ENCODE measurements at regions not wholly inside any gene's neighbourhood (a gene's known extent, or its start where the extent isn't known, plus 50 kb on each side); places are given as distances from the start of the nearest gene placed in this dataset.

GRCh38 chr11:92596596-92597317, 372.1 kb downstream of the FAT3 start (continued):
- TF ChIP-seq, protein P1, sequence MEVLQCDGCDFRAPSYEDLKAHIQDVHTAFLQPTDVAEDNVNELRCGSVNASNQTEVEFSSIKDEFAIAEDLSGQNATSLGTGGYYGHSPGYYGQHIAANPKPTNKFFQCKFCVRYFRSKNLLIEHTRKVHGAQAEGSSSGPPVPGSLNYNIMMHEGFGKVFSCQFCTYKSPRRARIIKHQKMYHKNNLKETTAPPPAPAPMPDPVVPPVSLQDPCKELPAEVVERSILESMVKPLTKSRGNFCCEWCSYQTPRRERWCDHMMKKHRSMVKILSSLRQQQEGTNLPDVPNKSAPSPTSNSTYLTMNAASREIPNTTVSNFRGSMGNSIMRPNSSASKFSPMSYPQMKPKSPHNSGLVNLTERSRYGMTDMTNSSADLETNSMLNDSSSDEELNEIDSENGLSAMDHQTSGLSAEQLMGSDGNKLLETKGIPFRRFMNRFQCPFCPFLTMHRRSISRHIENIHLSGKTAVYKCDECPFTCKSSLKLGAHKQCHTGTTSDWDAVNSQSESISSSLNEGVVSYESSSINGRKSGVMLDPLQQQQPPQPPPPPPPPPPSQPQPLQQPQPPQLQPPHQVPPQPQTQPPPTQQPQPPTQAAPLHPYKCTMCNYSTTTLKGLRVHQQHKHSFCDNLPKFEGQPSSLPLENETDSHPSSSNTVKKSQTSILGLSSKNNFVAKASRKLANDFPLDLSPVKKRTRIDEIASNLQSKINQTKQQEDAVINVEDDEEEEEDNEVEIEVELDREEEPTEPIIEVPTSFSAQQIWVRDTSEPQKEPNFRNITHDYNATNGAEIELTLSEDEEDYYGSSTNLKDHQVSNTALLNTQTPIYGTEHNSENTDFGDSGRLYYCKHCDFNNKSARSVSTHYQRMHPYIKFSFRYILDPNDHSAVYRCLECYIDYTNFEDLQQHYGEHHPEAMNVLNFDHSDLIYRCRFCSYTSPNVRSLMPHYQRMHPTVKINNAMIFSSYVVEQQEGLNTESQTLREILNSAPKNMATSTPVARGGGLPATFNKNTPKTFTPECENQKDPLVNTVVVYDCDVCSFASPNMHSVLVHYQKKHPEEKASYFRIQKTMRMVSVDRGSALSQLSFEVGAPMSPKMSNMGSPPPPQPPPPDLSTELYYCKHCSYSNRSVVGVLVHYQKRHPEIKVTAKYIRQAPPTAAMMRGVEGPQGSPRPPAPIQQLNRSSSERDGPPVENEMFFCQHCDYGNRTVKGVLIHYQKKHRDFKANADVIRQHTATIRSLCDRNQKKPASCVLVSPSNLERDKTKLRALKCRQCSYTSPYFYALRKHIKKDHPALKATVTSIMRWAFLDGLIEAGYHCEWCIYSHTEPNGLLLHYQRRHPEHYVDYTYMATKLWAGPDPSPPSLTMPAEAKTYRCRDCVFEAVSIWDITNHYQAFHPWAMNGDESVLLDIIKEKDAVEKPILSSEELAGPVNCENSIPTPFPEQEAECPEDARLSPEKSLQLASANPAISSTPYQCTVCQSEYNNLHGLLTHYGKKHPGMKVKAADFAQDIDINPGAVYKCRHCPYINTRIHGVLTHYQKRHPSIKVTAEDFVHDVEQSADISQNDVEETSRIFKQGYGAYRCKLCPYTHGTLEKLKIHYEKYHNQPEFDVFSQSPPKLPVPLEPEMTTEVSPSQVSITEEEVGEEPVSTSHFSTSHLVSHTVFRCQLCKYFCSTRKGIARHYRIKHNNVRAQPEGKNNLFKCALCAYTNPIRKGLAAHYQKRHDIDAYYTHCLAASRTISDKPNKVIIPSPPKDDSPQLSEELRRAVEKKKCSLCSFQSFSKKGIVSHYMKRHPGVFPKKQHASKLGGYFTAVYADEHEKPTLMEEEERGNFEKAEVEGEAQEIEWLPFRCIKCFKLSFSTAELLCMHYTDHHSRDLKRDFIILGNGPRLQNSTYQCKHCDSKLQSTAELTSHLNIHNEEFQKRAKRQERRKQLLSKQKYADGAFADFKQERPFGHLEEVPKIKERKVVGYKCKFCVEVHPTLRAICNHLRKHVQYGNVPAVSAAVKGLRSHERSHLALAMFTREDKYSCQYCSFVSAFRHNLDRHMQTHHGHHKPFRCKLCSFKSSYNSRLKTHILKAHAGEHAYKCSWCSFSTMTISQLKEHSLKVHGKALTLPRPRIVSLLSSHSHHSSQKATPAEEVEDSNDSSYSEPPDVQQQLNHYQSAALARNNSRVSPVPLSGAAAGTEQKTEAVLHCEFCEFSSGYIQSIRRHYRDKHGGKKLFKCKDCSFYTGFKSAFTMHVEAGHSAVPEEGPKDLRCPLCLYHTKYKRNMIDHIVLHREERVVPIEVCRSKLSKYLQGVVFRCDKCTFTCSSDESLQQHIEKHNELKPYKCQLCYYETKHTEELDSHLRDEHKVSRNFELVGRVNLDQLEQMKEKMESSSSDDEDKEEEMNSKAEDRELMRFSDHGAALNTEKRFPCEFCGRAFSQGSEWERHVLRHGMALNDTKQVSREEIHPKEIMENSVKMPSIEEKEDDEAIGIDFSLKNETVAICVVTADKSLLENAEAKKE (CRISPR knock-in tag; IDR thresholded peaks at IDR 0.05): no peak
- no peak for TF ChIP-seq NANOG (IDR thresholded peaks at IDR 0.05; ENCODE audit: borderline replicate concordance)
- TF ChIP-seq JUNB (IDR thresholded peaks at IDR 0.05; ENCODE audit: unreplicated experiment): no peak
- no peak for TF ChIP-seq ZNF114 (CRISPR knock-in tag; IDR thresholded peaks at IDR 0.05)

GRCh38 chr11:92601048-92601447, 368.4 kb upstream of the MTNR1B start:
- H3K4me2 ChIP-seq: no peak overlapping the region
- no peaks in the 10 kb centered on the region for H3K27me3 Mint-ChIP-seq (ENCODE audit: insufficient read depth, low read depth, poor library complexity)
- no peak overlapping the region for H3K4me3 Mint-ChIP-seq
- no peak overlapping the region for H2AFZ ChIP-seq
- no peak overlapping the region for H3K4me3 ChIP-seq
- ATAC-seq (no peak), DNase-seq (ENCODE audit: low spot score) (no peak)
- H3K4me1 Mint-ChIP-seq: peaks cover 8% of the 10 kb centered on the region; the same call in 2 of the 3 replicates
- H3K27ac ChIP-seq (ENCODE audit: low read depth): no peak overlapping the region
- H3K27me3 ChIP-seq (ENCODE audit: insufficient read depth): no peaks in the 10 kb centered on the region
- H3K27ac Mint-ChIP-seq: no peak overlapping the region
- no peaks in the 10 kb centered on the region for H4K20me1 ChIP-seq (replicated peaks; ENCODE audit: insufficient read depth)
- no peaks in the 10 kb centered on the region for H3K9me3 Mint-ChIP-seq
- no peaks in the 10 kb centered on the region for H3F3A ChIP-seq (replicated peaks; ENCODE audit: low read depth)
- no peaks in the 10 kb centered on the region for H3K36me3 ChIP-seq (ENCODE audit: insufficient read depth)
- 0 out of 2 replicates have a peak, but pooled peaks cover 3% of the 10 kb centered on the region for H3K9me2 ChIP-seq (ENCODE audit: insufficient read depth)
- H3K4me1 ChIP-seq (ENCODE audit: insufficient read depth): no peaks in the 10 kb centered on the region
- H3K36me3 Mint-ChIP-seq (ENCODE audit: low read depth): 0 out of 3 replicates have a peak, but pooled peaks cover 4% of the 10 kb centered on the region
- H3K79me2 ChIP-seq (replicated peaks; ENCODE audit: insufficient read depth): no peaks in the 10 kb centered on the region
- TF ChIP-seq POLR2AphosphoS5 (IDR thresholded peaks at IDR 0.05; ENCODE audit: low read depth) (no peak), ZNF114 (CRISPR knock-in tag; IDR thresholded peaks at IDR 0.05) (no peak), JUNB (IDR thresholded peaks at IDR 0.05; ENCODE audit: unreplicated experiment) (no peak), EZH2 (IDR thresholded peaks at IDR 0.05; ENCODE audit: low read depth, unreplicated experiment) (no peak), NANOG (IDR thresholded peaks at IDR 0.05; ENCODE audit: borderline replicate concordance) (no peak), CTCF (conservative IDR thresholded peaks at IDR 0.05; ENCODE audit: low read depth in 2 of 2) (no peak), ZNF331 (CRISPR knock-in tag; IDR thresholded peaks at IDR 0.05; ENCODE audit: low read depth) (no peak), EZH2phosphoT487 (IDR thresholded peaks at IDR 0.05; ENCODE audit: unreplicated experiment) (no peak)
- TF ChIP-seq, protein P2, sequence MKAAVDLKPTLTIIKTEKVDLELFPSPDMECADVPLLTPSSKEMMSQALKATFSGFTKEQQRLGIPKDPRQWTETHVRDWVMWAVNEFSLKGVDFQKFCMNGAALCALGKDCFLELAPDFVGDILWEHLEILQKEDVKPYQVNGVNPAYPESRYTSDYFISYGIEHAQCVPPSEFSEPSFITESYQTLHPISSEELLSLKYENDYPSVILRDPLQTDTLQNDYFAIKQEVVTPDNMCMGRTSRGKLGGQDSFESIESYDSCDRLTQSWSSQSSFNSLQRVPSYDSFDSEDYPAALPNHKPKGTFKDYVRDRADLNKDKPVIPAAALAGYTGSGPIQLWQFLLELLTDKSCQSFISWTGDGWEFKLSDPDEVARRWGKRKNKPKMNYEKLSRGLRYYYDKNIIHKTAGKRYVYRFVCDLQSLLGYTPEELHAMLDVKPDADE (IDR thresholded peaks at IDR 0.05): no peak
- TF ChIP-seq, protein P3, sequence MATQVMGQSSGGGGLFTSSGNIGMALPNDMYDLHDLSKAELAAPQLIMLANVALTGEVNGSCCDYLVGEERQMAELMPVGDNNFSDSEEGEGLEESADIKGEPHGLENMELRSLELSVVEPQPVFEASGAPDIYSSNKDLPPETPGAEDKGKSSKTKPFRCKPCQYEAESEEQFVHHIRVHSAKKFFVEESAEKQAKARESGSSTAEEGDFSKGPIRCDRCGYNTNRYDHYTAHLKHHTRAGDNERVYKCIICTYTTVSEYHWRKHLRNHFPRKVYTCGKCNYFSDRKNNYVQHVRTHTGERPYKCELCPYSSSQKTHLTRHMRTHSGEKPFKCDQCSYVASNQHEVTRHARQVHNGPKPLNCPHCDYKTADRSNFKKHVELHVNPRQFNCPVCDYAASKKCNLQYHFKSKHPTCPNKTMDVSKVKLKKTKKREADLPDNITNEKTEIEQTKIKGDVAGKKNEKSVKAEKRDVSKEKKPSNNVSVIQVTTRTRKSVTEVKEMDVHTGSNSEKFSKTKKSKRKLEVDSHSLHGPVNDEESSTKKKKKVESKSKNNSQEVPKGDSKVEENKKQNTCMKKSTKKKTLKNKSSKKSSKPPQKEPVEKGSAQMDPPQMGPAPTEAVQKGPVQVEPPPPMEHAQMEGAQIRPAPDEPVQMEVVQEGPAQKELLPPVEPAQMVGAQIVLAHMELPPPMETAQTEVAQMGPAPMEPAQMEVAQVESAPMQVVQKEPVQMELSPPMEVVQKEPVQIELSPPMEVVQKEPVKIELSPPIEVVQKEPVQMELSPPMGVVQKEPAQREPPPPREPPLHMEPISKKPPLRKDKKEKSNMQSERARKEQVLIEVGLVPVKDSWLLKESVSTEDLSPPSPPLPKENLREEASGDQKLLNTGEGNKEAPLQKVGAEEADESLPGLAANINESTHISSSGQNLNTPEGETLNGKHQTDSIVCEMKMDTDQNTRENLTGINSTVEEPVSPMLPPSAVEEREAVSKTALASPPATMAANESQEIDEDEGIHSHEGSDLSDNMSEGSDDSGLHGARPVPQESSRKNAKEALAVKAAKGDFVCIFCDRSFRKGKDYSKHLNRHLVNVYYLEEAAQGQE (IDR thresholded peaks at IDR 0.05; ENCODE audit: unreplicated experiment): no peak

Measured in GM23338 (cell line).